ENCODE measurements at regions not wholly inside any gene's neighbourhood (a gene's known extent, or its start where the extent isn't known, plus 50 kb on each side); places are given as distances from the start of the nearest gene placed in this dataset.

GRCh38 chr13:84191139-84191538 lies 308.9 kb upstream of the SLITRK1 start:
- TF ChIP-seq POLR2AphosphoS5 (IDR thresholded peaks at IDR 0.05; ENCODE audit: low read depth, low read length) (no peak), TAF1 (IDR thresholded peaks at IDR 0.05; ENCODE audit: low read depth, low read length) (no peak), POLR2A (IDR thresholded peaks at IDR 0.05; ENCODE audit: low read depth, low read length) (no peak), SPI1 (IDR thresholded peaks at IDR 0.05; ENCODE audit: low read depth, low read length) (no peak)

Data from GM12891 (cell line).